Loucy (cell line): ENCODE measurements at regions not wholly inside any gene's neighbourhood (a gene's known extent, or its start where the extent isn't known, plus 50 kb on each side); places are given as distances from the start of the nearest gene placed in this dataset.

Experiments
- CTCF ChIP-seq: fragments of 200-600 bp; sonication (generic); conservative IDR thresholded peaks from 2 replicates; pipeline ENCODE4 v1.5.1; 2014; ENCODE audit warnings: mild to moderate bottlenecking, antibody characterized with exemption, low read length
- EZH2phosphoT487 ChIP-seq: fragments of 200-600 bp; IDR thresholded peaks from 2 replicates; pipeline ENCODE4 v1.6.1; 2018; ENCODE audit warnings: antibody characterized with exemption, mild to moderate bottlenecking, moderate library complexity, borderline replicate concordance

- TF ChIP-seq CTCF (no peak), EZH2phosphoT487 (no peak)
These were observed 981.9 kb upstream of the TENM3 start for GRCh38 chr4:181261279-181261678.
